ENCODE measurements at regions not wholly inside any gene's neighbourhood (a gene's known extent, or its start where the extent isn't known, plus 50 kb on each side); places are given as distances from the start of the nearest gene placed in this dataset.
"Not testable (repeated sequence)": the region's sequence is repeated elsewhere in the genome, so short reads cannot be mapped to it uniquely, and the experiment has no call there.

- no peak for DNase-seq (ENCODE audit: low spot score)
These were observed 95.8 kb upstream of the SCAF8 start for GRCh38 chr6:154637392-154637791.

- DNase-seq (ENCODE audit: low spot score), result no peak
These were observed 94.8 kb upstream of the SCAF8 start for GRCh38 chr6:154638369-154638768.

- not testable (repeated sequence) for DNase-seq (ENCODE audit: low spot score)
These were observed 94.0 kb upstream of the SCAF8 start for GRCh38 chr6:154639196-154639595.

GRCh38 chr6:154648188-154648887 lies 84.9 kb upstream of the SCAF8 start:
- DNase-seq (ENCODE audit: low spot score), result no peak

GRCh38 chr6:154648888-154649205 lies 84.4 kb upstream of the SCAF8 start:
- no peak for DNase-seq (ENCODE audit: low spot score)

GRCh38 chr6:154649721-154650120 lies 83.5 kb upstream of the SCAF8 start:
- DNase-seq (ENCODE audit: low spot score), result no peak

- DNase-seq (ENCODE audit: low spot score), result no peak
These were observed 82.9 kb upstream of the SCAF8 start for GRCh38 chr6:154650351-154650750.

GRCh38 chr6:154651656-154652055 lies 81.6 kb upstream of the SCAF8 start:
- DNase-seq (ENCODE audit: low spot score), result no peak

- DNase-seq (ENCODE audit: low spot score), result peak; percentile 14
These were observed 79.8 kb upstream of the SCAF8 start for GRCh38 chr6:154653385-154653784.

- peak; percentile 66 for DNase-seq (ENCODE audit: low spot score)
These were observed 79.4 kb upstream of the SCAF8 start for GRCh38 chr6:154653853-154654252.

- no peak for DNase-seq (ENCODE audit: low spot score)
These were observed 76.6 kb upstream of the SCAF8 start for GRCh38 chr6:154656660-154657059.

GRCh38 chr6:154661768-154662167 lies 71.4 kb upstream of the SCAF8 start:
- no peak for DNase-seq (ENCODE audit: low spot score)

GRCh38 chr6:154664287-154664686 lies 68.9 kb upstream of the SCAF8 start:
- DNase-seq (ENCODE audit: low spot score), result no peak

- no peak for DNase-seq (ENCODE audit: low spot score)
These were observed 65.1 kb upstream of the SCAF8 start for GRCh38 chr6:154668156-154668555.

- DNase-seq (ENCODE audit: low spot score), result no peak
These were observed 61.1 kb upstream of the SCAF8 start for GRCh38 chr6:154672086-154672485.

GRCh38 chr6:154673919-154674318 lies 59.3 kb upstream of the SCAF8 start:
- DNase-seq (ENCODE audit: low spot score), result no peak

GRCh38 chr6:154675602-154676088 lies 57.6 kb upstream of the SCAF8 start:
- peak; percentile 93 for DNase-seq (ENCODE audit: low spot score)

- no peak for DNase-seq (ENCODE audit: low spot score)
These were observed 50.5 kb upstream of the SCAF8 start for GRCh38 chr6:154682633-154683125.

Data from AG20443 (cell line).